DMS53 treated with DMSO at 0.1 percent for 48 hours (cell line): ENCODE measurements at regions not wholly inside any gene's neighbourhood (a gene's known extent, or its start where the extent isn't known, plus 50 kb on each side); places are given as distances from the start of the nearest gene placed in this dataset.
"Not testable (repeated sequence)": the region's sequence is repeated elsewhere in the genome, so short reads cannot be mapped to it uniquely, and the experiment has no call there.

Experiments used
- DNase-seq: peaks from one replicate; lab custom pipeline; 2025; ENCODE audit not compliant: unreplicated experiment; lab: John Stamatoyannopoulos, UW

DNA sequence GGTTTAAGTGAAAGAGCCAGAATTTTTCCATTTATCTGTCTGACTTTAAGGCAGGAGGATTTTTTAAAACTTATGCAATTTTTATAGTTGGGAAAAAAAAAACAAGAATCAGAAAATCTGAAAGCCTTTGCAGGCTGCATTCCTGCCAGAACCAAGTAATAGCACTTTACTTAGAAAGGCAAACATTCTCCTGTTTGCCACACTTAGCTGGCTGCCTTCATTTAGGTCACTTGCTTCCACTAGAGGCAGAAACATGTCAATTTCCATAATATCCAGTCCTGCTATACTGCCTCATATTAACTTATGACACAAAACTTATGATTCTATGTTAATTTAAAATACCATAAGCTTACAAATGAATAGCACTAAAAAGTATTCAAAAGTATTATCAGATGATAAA is 425.8 kb downstream of the FRK start:
- DNase-seq = no peak

DNA sequence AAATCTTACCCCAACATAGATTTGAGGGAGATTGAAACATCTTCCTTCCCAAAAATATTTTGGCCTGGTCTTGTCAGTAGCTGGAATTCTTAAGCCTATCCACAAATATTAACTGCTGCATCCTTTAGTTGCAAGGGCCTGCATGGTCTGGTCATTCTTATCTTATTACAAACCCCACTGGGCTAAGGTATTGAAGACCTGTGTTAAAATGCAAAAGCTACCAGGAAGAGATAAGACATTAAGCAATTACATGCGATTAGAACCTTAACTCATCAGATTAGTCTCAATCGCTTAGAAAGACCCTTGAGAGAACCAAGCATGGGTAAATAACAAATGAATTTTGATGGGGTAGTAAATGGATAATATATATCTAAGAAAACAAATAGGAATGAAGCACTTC is 426.6 kb downstream of the FRK start:
- no peak for DNase-seq

DNA sequence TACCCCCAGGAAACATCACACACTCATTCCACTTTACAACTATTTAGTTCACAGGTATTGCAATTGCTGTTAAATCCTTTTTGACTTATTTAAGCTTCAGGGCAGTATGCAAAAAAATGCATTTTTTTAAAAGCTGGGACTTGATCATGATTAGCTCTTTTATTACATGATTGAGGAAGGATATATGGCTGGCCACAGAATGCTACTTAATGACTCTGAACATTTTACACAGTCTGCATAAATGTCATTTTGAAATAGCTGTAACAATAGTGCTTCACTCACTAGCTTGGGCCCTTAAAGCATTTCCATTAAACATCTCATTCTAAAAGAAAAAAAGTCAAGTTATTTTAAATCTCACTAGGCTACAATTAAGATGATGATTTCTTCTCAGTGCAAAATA is 429.7 kb downstream of the FRK start:
- DNase-seq = no peak

DNA sequence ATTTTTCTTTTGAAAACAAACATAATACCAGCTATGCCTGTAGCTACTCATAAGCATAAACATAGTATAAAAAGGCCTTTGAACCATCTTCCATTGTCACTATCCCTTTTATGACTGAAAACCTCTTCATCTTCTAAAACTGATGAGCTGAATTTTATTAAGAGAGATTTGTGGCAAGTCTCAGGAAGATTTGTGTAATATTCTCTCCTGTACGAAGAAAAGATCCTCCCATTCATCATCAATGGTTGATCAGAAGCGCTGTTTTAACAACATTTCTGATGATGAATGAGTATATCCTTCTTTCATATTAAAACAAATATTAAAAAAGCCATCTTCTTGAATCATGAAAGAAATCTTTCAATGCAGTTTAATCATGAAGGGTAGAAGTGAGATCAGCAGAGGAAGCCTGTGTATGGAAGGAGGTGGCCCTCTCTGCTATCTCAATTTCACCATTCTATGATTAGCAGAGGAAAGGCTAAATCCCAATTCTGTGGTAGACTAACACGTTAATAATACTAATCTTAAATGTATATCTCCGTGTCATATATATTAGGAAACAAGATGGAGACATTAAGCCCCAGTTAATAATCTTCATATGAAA is 430.2 kb downstream of the FRK start:
- no peak for DNase-seq

DNA sequence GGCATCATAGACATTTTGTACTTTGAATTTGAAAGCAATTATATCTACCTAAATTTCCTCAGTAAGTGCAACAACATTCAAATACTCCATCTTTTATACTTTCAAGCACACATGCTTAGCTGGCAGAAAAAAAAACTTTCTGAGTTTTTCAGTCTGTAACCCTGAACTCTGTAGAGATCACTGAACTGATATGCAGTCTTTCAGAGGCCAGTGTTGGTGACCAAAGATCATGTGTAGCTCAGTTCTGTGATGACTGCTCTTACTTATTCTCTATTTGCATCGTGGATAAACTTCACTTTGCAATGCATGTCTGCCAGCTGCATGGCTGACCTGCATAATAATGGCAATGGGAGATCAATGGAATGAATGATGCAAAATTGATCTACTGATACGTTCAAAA is 431.3 kb downstream of the FRK start:
- DNase-seq = no peak

DNA sequence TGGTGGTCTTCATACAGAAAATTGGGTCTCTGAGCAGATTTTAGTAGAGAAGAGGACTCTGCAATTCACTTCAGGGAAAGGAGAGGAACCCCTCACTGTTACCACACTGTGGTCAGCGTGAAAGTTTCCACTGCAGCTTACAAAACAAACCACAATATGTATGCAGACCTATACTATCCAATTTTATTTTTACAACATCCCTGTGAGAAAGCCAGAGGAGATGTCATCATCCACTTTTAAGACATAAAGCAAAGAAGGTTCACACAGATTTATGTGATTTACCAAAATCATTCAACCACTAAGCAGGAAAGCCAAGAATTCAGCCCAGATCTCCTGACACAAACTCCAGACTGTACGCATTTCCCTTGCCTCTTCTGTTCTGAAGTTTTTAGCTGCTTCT is 442.4 kb downstream of the FRK start:
- no peak for DNase-seq

DNA sequence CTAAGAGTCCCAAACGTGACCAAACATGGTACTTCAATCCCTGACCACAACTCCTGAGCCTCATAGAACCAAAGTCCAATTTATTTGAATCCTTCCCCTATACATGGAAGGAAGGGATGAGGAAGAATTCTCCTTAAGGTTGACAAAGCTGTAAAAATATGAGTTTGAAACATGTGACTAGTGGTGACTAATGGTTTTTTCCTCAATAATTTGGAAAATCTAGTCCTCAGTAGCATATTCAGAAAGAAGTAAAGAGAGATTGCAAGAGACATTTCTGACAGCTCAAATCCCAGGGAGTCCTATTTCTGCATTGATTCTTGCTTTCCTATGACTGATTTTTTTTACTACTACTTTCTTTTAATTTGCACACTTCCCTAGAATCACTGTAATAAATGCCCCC is 443.7 kb downstream of the FRK start:
- no peak for DNase-seq

DNA sequence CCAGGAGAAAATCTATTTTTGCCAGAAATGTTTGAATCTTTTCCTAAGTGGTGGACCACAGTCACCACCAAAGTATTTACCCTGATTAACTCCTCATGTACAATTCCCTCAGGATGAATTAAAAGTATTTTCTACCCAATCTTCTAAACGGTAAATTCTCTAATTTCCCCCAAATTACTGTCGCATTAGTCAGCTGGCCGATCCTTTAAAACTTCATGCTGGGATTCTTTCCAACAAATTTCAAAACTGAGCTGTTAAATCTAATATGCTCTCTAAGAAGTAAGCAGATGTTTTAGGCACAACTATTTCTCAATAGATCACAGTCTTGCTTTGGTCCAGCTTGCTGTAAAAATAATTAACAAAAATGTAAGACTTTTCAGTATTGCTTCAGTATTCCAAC is 447.2 kb downstream of the FRK start:
- DNase-seq = no peak

DNA sequence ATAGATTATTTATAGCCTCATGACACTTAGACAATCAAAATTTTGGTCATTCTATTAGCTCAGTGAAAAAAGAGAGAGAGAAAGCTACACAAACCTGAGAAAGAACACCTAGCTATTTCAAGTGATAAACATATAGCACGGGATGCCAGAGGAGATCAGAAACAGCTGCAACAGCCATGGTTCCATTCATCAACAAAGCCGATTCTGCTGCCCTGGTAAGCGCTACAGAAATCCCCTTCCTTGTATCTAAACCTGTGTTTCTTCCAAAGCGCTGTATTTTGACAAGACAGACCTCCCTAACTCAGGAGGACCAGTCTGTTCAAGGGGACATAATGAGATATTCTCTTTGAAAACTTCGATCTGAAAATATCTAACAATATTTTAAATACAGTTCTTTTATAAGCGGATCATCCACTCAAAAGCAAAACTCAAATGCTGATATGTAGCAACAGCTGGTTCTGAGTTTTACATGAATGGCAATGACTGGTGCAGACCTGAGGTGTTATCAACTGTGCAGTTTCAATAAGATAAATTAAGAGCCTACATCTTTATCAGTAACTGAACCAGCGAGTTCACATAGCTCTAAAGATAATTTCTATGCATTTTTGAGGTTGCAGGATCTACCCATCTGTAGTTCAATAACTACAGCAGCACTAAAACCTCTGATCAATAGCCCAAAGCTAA is 447.8 kb downstream of the FRK start:
- DNase-seq = no peak

DNA sequence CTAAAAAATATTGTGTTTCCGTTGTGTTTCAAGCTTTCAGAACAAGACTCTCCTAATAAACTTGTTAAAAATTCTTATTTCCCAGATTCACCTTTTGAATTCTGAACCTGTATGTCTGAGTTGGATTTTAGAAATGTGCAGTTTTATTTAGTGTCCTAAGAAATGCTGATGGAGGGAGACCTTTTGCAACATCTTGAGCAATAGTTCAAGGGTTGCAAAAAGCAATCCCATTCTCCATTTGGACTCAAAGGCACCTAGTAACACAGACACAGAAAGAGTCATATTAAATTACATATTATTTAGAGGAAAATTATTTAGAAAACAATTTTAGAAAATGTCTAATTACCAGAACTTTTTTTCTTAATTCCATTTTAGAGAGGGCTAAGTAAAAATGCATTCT is 448.5 kb downstream of the FRK start:
- DNase-seq = no peak

DNA sequence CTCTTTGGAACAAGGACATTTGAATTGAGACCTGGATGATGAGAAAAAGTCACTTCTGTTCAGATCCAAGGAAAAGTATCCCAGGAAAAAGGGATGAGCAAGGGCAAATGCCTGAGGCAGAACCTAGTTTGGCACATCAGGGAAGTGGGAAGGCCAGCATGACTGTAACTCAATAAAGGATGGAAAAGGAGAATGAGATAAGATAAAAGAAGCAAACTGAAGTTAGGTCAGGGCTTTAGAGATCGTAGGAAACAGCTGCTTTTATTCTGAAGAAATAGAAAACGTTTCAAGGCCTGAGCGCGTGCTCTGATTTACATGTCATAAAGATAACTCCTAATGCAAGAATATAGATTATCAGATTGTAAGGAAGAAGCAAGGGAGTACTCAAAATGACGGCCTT is 450.0 kb downstream of the FRK start:
- no peak for DNase-seq

DNA sequence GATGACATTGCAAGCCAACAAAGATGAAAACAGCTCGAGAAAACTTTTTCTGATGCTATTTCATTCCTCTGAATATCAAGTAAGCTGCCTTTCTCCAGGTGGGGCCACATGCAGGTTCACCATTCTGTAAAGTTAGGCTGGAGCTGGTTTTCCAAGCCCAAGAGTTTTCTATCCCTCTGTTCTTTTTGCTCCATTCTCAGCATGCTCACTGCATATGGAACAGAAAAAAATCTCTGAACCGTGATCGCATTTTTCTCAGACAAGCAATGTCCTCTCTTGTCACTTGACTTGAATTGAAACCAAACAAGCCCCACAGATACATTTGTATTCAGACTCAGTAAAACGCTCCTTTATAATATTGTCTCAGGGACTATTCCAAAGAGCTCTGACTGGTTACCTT is 451.6 kb downstream of the FRK start:
- no peak for DNase-seq

DNA sequence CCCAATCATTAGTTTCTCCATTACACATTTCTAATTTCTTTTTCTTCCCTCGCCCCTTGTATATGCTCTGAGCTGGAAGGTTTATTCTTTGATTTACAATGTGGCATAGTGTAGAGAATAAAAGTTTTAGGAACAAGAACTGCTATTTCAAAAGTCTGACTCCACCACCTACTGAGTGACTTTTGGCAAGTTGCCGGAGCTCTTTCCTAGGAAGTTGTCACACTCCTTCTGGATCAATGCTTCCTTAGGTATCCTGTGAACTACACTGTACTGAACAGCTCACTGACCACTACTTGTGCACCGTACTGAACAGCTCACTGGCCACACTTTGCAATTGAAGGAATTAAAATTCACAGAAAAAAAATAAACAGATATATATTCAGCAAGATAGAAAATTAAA is 458.2 kb downstream of the FRK start:
- no peak for DNase-seq

DNA sequence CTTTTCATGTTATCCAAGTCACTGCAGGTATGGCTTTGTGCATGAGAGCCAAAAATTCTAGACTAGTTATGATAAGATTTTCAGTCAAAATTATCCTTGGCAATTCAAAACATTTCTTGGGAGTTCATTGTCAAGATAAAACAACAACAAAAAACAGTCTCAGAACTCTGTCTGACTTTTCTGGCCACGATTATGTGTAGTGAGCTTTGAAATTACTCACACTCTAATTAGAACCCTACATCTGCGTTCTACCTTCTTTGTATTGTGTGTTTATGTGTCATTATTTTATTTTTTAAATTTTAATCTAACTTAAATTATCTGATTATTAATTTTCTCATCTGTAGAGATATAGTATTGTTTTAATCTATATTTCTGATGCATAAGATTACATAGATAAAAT is 459.2 kb downstream of the FRK start:
- DNase-seq = no peak

DNA sequence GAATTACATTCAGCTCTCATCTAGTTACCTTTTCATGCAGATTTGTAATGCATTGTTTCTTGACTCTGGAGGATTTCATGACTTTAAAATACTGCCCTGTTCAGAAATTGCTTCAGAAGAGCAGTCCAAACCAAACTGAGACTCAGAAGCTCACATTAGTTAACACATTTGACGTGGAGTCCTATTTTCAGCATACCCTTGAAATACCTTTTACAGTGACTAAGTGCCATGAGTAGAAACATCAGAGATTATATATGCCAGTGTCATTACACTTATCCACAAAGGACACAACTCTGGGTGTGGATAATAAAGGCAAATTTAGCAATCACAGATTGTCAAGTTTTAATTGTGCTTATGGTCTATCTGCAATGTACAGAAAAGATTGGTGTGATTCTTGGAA is 459.6 kb downstream of the FRK start:
- DNase-seq = no peak

DNA sequence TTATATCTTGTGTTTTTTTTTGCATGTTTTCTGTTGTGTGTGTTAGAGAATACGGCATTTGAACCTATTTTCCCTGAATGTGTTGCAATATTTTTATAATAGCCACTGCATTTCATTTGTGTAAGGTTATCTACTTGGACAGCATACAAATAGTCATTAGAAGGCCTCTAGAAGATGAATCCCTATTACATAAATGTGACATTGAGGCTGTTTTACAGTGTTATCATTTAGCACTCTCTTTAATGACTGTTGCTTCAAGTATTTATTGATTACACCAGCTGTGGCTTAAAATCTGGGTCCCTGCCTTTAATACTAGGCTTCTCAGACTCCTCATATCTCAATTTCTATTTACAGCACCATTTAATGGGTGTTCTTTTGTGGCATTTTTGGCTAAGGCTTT is 465.8 kb downstream of the FRK start:
- DNase-seq = no peak

DNA sequence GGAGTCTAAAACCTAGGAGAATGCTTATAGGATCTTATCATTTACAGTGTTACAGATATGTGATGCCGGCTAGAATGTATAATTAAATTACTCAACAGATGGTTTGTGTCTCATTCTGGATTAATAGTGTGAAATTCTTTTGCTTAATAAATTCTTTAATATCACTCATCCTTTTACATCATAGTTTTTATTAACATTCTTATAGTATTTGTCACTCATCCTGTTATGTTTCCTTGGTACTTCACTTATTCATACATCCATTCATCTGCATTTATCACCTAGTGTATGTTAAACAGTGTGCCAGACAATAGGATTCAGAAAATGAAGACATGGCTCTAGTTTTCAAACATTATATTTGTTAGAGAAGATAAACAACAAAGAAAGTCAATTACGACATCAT is 468.7 kb downstream of the FRK start:
- no peak for DNase-seq

DNA sequence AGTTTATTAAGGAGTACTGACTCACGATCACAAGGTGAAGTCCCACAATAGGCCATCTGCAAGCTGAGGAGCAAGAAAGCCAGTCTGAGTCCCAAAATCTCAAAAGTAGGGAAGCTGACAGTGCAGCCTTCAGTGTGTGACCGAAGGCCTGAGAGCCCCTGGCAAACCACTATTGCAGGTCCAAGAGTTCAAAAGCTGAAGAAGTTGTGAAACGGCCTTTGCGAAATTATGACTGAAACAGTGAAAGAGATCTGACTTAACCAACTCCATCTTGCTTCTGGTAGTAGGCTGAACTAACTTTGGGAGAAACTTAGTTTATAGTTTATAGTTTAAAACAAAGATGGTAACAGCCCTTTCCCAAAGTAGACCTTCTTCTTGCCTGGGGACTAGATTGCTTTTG is 471.6 kb downstream of the FRK start:
- not testable (repeated sequence) for DNase-seq

DNA sequence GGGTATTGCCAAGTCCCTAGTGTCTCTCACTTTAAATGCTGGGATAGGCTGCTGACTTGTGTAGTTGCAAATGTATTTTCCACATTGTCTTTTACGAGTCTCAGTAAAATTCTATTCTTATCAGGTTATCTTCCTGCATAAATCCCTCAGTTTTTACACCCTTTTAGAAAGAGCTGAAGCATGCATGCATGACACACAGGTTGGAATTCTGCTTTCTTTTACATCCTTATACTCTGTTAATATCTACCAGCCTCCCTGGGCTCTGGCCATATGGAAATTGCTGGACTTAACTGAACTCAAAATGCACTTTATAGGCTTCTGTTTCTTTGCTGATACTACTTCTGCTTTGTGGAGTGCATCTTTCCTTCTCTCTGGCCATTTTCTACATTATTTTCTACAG is 477.4 kb downstream of the FRK start:
- no peak for DNase-seq

DNA sequence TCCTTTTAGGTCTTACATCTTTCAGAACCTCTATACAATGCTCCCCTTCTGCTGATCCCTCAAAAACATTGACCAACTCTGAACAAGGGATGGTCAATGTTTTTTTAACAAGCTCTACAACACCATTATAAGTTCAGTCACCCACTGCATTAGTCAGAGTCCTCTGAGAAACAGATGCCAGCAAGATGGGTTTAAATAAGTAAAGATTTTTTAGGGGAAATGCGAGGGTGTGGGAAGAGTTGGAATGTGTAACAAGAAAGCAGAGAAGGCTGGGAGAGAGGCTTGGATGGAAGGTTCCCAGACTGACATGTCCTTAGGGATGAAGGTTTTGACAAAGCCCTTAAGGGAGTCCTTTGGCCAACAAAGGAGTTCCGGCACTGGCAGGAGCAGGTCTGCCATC is 478.3 kb downstream of the FRK start:
- no peak for DNase-seq

DNA sequence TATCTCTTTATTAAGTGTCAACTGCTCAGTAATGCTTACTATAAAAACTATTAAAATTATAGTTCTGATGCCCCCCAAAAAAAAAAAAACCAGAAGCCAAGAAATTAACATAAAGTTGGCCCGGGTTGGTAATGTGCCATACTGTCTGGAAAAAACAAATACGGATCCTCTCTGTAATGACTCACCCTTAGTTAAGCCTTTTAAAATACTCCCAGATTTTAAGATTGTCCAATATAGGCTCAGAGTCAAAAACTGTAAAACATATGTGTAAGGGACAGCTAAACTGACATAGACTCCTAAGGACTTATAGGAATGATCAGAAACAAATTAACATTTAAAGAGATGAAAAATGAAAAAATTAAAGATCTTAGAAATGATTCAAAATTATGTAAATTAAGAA is 481.1 kb downstream of the FRK start:
- DNase-seq = not testable (repeated sequence)

DNA sequence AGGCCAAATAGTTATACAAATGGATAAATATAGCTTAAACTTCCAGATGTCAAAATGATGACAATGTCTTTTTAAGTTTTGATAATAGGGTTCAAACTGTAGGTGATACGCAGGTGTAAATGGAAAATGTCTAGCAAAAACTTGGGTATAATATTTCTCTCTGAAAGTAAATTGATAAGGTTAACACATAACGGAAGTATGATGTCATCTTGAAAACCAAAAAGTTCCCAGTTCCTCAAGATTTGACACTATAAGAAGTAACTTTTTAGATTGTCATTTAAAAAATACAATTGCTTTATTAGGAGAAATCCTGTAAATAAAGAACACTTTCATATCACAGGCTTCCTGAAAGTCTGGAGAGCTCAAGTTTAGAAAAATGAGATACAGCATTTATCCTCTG is 483.4 kb downstream of the FRK start:
- DNase-seq = no peak

DNA sequence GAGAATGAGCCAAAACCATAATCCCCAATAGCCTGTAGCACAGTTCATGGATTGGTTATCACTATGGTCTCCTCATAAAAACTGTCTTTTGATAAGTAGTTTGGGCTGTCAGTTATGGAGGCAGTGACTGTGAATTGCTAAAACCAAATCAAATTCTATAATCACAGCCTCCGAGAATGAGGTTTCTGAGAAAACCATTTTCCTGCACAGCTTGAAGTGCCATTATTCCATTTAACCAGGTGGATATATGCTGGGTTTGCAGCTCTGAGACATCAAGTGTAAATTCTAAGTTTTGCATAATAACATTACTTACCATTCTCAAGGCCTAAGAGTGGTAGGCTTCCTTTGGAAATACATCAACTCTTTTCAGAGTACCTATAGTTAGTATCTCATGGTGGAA is 485.4 kb downstream of the FRK start:
- DNase-seq = no peak
